CD8-positive, alpha-beta memory T cell (primary cell): ENCODE measurements at regions not wholly inside any gene's neighbourhood (a gene's known extent, or its start where the extent isn't known, plus 50 kb on each side); places are given as distances from the start of the nearest gene placed in this dataset.

Experiments used
- CTCF ChIA-PET: fragments of 350-600 bp; sonication (Branson Sonifier 250); formaldehyde crosslinking; loops from one replicate; lab custom pipeline; 2021; ENCODE audit warnings: antibody characterized with exemption; lab: Charles Lee
- POLR2A ChIA-PET: fragments of 350-600 bp; sonication (Branson Sonifier 250); formaldehyde crosslinking; loops from one replicate; lab custom pipeline; 2021; ENCODE audit warnings: antibody characterized with exemption; lab: Charles Lee
- DNase-seq, 5 donors: peaks; one replicate each; pipeline versions ENCODE4 v3.0.0 to v3.0.0-alpha.2; 2020 to 2022; ENCODE audit warnings: mixed read lengths in 1 of 5
- H3K27ac ChIP-seq: one replicate; pipeline ENCODE4 v1.7.0; 2013; ENCODE audit warnings: low read depth, mild to moderate bottlenecking, low read length, moderate library complexity
- H3K27me3 ChIP-seq: 2 replicates; pipeline ENCODE4 v1.7.0; 2013; ENCODE audit warnings: low read length, mild to moderate bottlenecking; ENCODE audit not compliant: insufficient read depth, poor library complexity, severe bottlenecking
- H3K36me3 ChIP-seq: 2 replicates; pipeline ENCODE4 v1.7.0; 2013; ENCODE audit warnings: mild to moderate bottlenecking, low read length, moderate library complexity; ENCODE audit not compliant: insufficient read depth
- H3K4me1 ChIP-seq: 2 replicates; pipeline ENCODE4 v1.7.0; 2013; ENCODE audit warnings: mild to moderate bottlenecking, low read length, moderate library complexity; ENCODE audit not compliant: insufficient read depth
- H3K4me3 ChIP-seq: 2 replicates; pipeline ENCODE4 v1.7.0; 2013; ENCODE audit warnings: mild to moderate bottlenecking, low read length
- H3K9me3 ChIP-seq: 2 replicates; pipeline ENCODE4 v1.7.0; 2013; ENCODE audit warnings: mild to moderate bottlenecking, low read length
- H3K27ac Mint-ChIP-seq, 8 donors: one replicate each; pipeline ENCODE4 v1.8.0; 2020 to 2021; ENCODE audit warnings: mixed read lengths in 8 of 8, mild to moderate bottlenecking in 6 of 8, inconsistent platforms in 3 of 8, moderate library complexity in 3 of 8
- H3K27me3 Mint-ChIP-seq, 2 donors: one replicate each; pipeline ENCODE4 v1.8.0; 2020 to 2021; ENCODE audit warnings: mixed read lengths in 2 of 2, mild to moderate bottlenecking in 1 of 2, moderate library complexity in 1 of 2
- H3K36me3 Mint-ChIP-seq, 3 donors: one replicate each; pipeline ENCODE4 v1.8.0; 2020 to 2021; ENCODE audit warnings: mixed read lengths in 3 of 3, inconsistent platforms in 1 of 3, mild to moderate bottlenecking in 1 of 3
- H3K4me1 Mint-ChIP-seq, 3 donors: one replicate each; pipeline ENCODE4 v1.8.0; 2020 to 2021; ENCODE audit warnings: mixed read lengths in 3 of 3, inconsistent platforms in 1 of 3, mild to moderate bottlenecking in 1 of 3
- H3K4me3 Mint-ChIP-seq, 7 donors: one replicate each; pipeline ENCODE4 v1.8.0; 2020 to 2021; ENCODE audit warnings: mixed read lengths in 7 of 7, mild to moderate bottlenecking in 6 of 7, moderate library complexity in 4 of 7, inconsistent platforms in 2 of 7
- H3K9me3 Mint-ChIP-seq, 5 donors: one replicate each; pipeline ENCODE4 v1.8.0; 2020 to 2022; ENCODE audit warnings: mixed read lengths in 5 of 5, mild to moderate bottlenecking in 3 of 5, moderate library complexity in 2 of 5, inconsistent platforms in 1 of 5

GRCh38 chr7:84697506-84697905, 489.4 kb downstream of the SEMA3D start:
- no peak overlapping the region for H3K4me3 Mint-ChIP-seq
- no peak for DNase-seq
- Histone ChIP-seq H3K4me3 (no peak overlapping the region), H3K36me3 (no peaks in the 10 kb centered on the region), H3K9me3 (no peaks in the 10 kb centered on the region), H3K27me3 (no peaks in the 10 kb centered on the region), H3K4me1 (no peaks in the 10 kb centered on the region), H3K27ac (no peak overlapping the region)
- no peaks in the 10 kb centered on the region for H3K36me3 Mint-ChIP-seq
- H3K27me3 Mint-ChIP-seq: no peaks in the 10 kb centered on the region
- peaks cover 0 to 21% (median 4%) of the 10 kb centered on the region in 5 donors for H3K9me3 Mint-ChIP-seq
- ChIA-PET POLR2A (no interaction called here), CTCF (no interaction called here)
- no peaks in the 10 kb centered on the region for H3K4me1 Mint-ChIP-seq
- no peak overlapping the region for H3K27ac Mint-ChIP-seq

GRCh38 chr7:84693483-84693882, 493.4 kb downstream of the SEMA3D start:
- POLR2A ChIA-PET: no interaction called here
- no peaks in the 10 kb centered on the region for H3K27me3 ChIP-seq
- Mint-ChIP-seq H3K27me3 (peaks cover 0 to 2% of the 10 kb centered on the region in 2 donors), H3K4me3 (no peak overlapping the region), H3K27ac (no peak overlapping the region), H3K9me3 (peaks cover 0 to 31% (median 8%) of the 10 kb centered on the region in 5 donors), H3K36me3 (no peaks in the 10 kb centered on the region), H3K4me1 (no peaks in the 10 kb centered on the region)
- no peak overlapping the region for H3K27ac ChIP-seq
- H3K4me1 ChIP-seq: no peaks in the 10 kb centered on the region
- H3K4me3 ChIP-seq: no peak overlapping the region
- CTCF ChIA-PET: no interaction called here
- H3K36me3 ChIP-seq: no peaks in the 10 kb centered on the region
- DNase-seq: no peak
- H3K9me3 ChIP-seq: no peaks in the 10 kb centered on the region

- no peaks in the 10 kb centered on the region for H3K36me3 ChIP-seq
- ChIA-PET POLR2A (no interaction called here), CTCF (no interaction called here)
- H3K27me3 ChIP-seq: no peaks in the 10 kb centered on the region
- no peak overlapping the region for H3K27ac ChIP-seq
- H3K4me1 Mint-ChIP-seq: no peaks in the 10 kb centered on the region
- no peaks in the 10 kb centered on the region for H3K9me3 ChIP-seq
- peaks cover 0 to 25% (median 5%) of the 10 kb centered on the region in 5 donors for H3K9me3 Mint-ChIP-seq
- H3K4me3 ChIP-seq: no peak overlapping the region
- DNase-seq: no peak
- H3K27me3 Mint-ChIP-seq: peaks cover 0 to 2% of the 10 kb centered on the region in 2 donors
- H3K36me3 Mint-ChIP-seq: no peaks in the 10 kb centered on the region
- no peak overlapping the region for H3K27ac Mint-ChIP-seq
- no peaks in the 10 kb centered on the region for H3K4me1 ChIP-seq
- no peak overlapping the region for H3K4me3 Mint-ChIP-seq
Measured at GRCh38 chr7:84688671-84689070, 494.1 kb upstream of the SEMA3A start.

GRCh38 chr7:84686373-84686772, 491.8 kb upstream of the SEMA3A start:
- Histone ChIP-seq H3K27ac (no peak overlapping the region), H3K4me1 (no peaks in the 10 kb centered on the region), H3K36me3 (no peaks in the 10 kb centered on the region), H3K9me3 (no peaks in the 10 kb centered on the region), H3K27me3 (no peaks in the 10 kb centered on the region), H3K4me3 (no peak overlapping the region)
- CTCF ChIA-PET: no interaction called here
- no peaks in the 10 kb centered on the region for H3K4me1 Mint-ChIP-seq
- H3K4me3 Mint-ChIP-seq: no peak overlapping the region
- H3K9me3 Mint-ChIP-seq: peaks cover 0 to 27% (median 5%) of the 10 kb centered on the region in 5 donors
- no peak for DNase-seq
- POLR2A ChIA-PET: no interaction called here
- H3K27ac Mint-ChIP-seq: no peak overlapping the region
- peaks cover 0 to 2% of the 10 kb centered on the region in 2 donors for H3K27me3 Mint-ChIP-seq
- H3K36me3 Mint-ChIP-seq: no peaks in the 10 kb centered on the region

GRCh38 chr7:84684836-84685480, 490.4 kb upstream of the SEMA3A start:
- Histone ChIP-seq H3K27me3 (no peaks in the 10 kb centered on the region), H3K36me3 (no peaks in the 10 kb centered on the region), H3K4me3 (no peak overlapping the region), H3K4me1 (no peaks in the 10 kb centered on the region), H3K9me3 (no peaks in the 10 kb centered on the region), H3K27ac (no peak overlapping the region)
- Mint-ChIP-seq H3K36me3 (no peaks in the 10 kb centered on the region), H3K4me3 (no peak overlapping the region), H3K27ac (no peak overlapping the region), H3K9me3 (peaks cover 1 to 29% (median 3%) of the 10 kb centered on the region in 5 donors), H3K4me1 (no peaks in the 10 kb centered on the region), H3K27me3 (no peaks in the 10 kb centered on the region)
- POLR2A ChIA-PET: no interaction called here
- CTCF ChIA-PET: no interaction called here
- no peak for DNase-seq

GRCh38 chr7:84682543-84682942, 488.0 kb upstream of the SEMA3A start:
- Mint-ChIP-seq H3K9me3 (peaks cover 3 to 28% (median 6%) of the 10 kb centered on the region in 5 donors), H3K36me3 (no peaks in the 10 kb centered on the region), H3K27me3 (no peaks in the 10 kb centered on the region), H3K4me3 (no peak overlapping the region), H3K27ac (no peak overlapping the region), H3K4me1 (no peaks in the 10 kb centered on the region)
- ChIA-PET POLR2A (no interaction called here), CTCF (no interaction called here)
- Histone ChIP-seq H3K27ac (no peak overlapping the region), H3K4me1 (no peaks in the 10 kb centered on the region), H3K9me3 (no peaks in the 10 kb centered on the region), H3K36me3 (no peaks in the 10 kb centered on the region), H3K4me3 (no peak overlapping the region), H3K27me3 (no peaks in the 10 kb centered on the region)
- no peak for DNase-seq

- peaks cover 4 to 30% (median 7%) of the 10 kb centered on the region in 5 donors for H3K9me3 Mint-ChIP-seq
- Histone ChIP-seq H3K4me3 (no peak overlapping the region), H3K27ac (no peak overlapping the region), H3K27me3 (no peaks in the 10 kb centered on the region), H3K9me3 (no peaks in the 10 kb centered on the region), H3K4me1 (no peaks in the 10 kb centered on the region), H3K36me3 (no peaks in the 10 kb centered on the region)
- no peak for DNase-seq
- no peaks in the 10 kb centered on the region for H3K4me1 Mint-ChIP-seq
- no peak overlapping the region for H3K4me3 Mint-ChIP-seq
- H3K27ac Mint-ChIP-seq: no peak overlapping the region
- ChIA-PET POLR2A (no interaction called here), CTCF (no interaction called here)
- no peaks in the 10 kb centered on the region for H3K27me3 Mint-ChIP-seq
- H3K36me3 Mint-ChIP-seq: no peaks in the 10 kb centered on the region
Measured at GRCh38 chr7:84678841-84679240, 484.3 kb upstream of the SEMA3A start.

- no peaks in the 10 kb centered on the region for H3K9me3 ChIP-seq
- no peak for DNase-seq
- H3K36me3 ChIP-seq: no peaks in the 10 kb centered on the region
- no peaks in the 10 kb centered on the region for H3K27me3 ChIP-seq
- Mint-ChIP-seq H3K9me3 (peaks cover 5 to 24% (median 9%) of the 10 kb centered on the region in 5 donors), H3K4me1 (no peaks in the 10 kb centered on the region), H3K27me3 (no peaks in the 10 kb centered on the region), H3K27ac (no peak overlapping the region), H3K4me3 (no peak overlapping the region), H3K36me3 (no peaks in the 10 kb centered on the region)
- H3K27ac ChIP-seq: no peak overlapping the region
- H3K4me1 ChIP-seq: no peaks in the 10 kb centered on the region
- no peak overlapping the region for H3K4me3 ChIP-seq
- CTCF ChIA-PET: no interaction called here
- POLR2A ChIA-PET: no interaction called here
Measured at GRCh38 chr7:84677117-84677732, 482.6 kb upstream of the SEMA3A start.
